K562 (cell line): ENCODE measurements at regions not wholly inside any gene's neighbourhood (a gene's known extent, or its start where the extent isn't known, plus 50 kb on each side); places are given as distances from the start of the nearest gene placed in this dataset.

Experiments used
- ATAC-seq: fragments of 200-7000 bp; cut with Tn5 transposase; 3 replicates; pipeline ENCODE4 v1.9.1; 2020; ENCODE audit warnings: moderate library complexity
- BruUV-seq: library from RNA; stranded (reverse); fragments of 400-500 nt; replicated peaks from 2 replicates; lab custom pipeline; 2021; lab: Mats Ljungman, UMichigan
- CTCF ChIA-PET: fragments of 300-600 bp; formaldehyde crosslinking; extraction: SDS; loops from one replicate; lab custom pipeline; 2021; ENCODE audit warnings: low intra/inter-chr PET ratio; lab: Yijun Ruan, JAX
- POLR2A ChIA-PET: fragments of 300-600, 350-650 bp; sonication (Branson Sonifier 250); formaldehyde crosslinking; extraction: SDS; loops from one replicate; lab custom pipeline; 2021; ENCODE audit warnings: antibody characterized with exemption, inconsistent platforms; lab: Yijun Ruan, JAX
- DNase-seq, 4 experiments: peaks; one replicate each; pipeline versions ENCODE4 v3.0.0 to v3.0.0-alpha.2; 2011 to 2018; ENCODE audit warnings: low spot score in 3 of 4, mixed read lengths in 3 of 4; ENCODE audit errors: extremely low read depth in 1 of 4
- FAIRE-seq: peaks from 2 replicates; lab custom pipeline; 2011; peaks lifted over from hg19 to GRCh38; lab: Jason Lieb, UNC
- H2AFZ ChIP-seq: 2 replicates; pipeline ENCODE4 v1.6.0; 2011; ENCODE audit warnings: low read depth, low read length, control low read depth, inconsistent platforms
- H3K27ac ChIP-seq: fragments of 200-600 bp; 3 replicates; pipeline ENCODE4 v1.8.0; 2011; ENCODE audit warnings: low read depth, mild to moderate bottlenecking, control low read depth, inconsistent platforms, low read length, moderate library complexity, mixed read lengths; ENCODE audit errors: extremely low read depth
- H3K27me3 ChIP-seq, 2 experiments: fragments of 300-600 bp in 1 of 2; 2 replicates in 1 of 2; 3 replicates in 1 of 2; pipeline versions ENCODE4 v1.6.0 to v1.8.0; 2011; ENCODE audit warnings: inconsistent platforms in 2 of 2, low read length in 2 of 2, mild to moderate bottlenecking in 1 of 2, mixed read lengths in 1 of 2, moderate library complexity in 1 of 2; ENCODE audit not compliant: control insufficient read depth in 2 of 2, insufficient read depth in 2 of 2
- H3K36me3 ChIP-seq: fragments of 300-600 bp; 3 replicates; pipeline ENCODE4 v1.8.0; 2011; ENCODE audit warnings: mild to moderate bottlenecking, low read length, inconsistent platforms; ENCODE audit not compliant: control insufficient read depth, insufficient read depth
- H3K4me1 ChIP-seq, 2 experiments: fragments of 200-600 bp in 1 of 2; replicated peaks in 1 of 2; 2 replicates in 1 of 2; 3 replicates in 1 of 2; pipeline versions ENCODE4 v1.5.1 to v1.8.0; 2011; ENCODE audit warnings: inconsistent platforms in 2 of 2, low read length in 2 of 2, mild to moderate bottlenecking in 1 of 2, mixed read lengths in 1 of 2, moderate library complexity in 1 of 2; ENCODE audit not compliant: control insufficient read depth in 2 of 2, insufficient read depth in 2 of 2
- H3K4me2 ChIP-seq: 2 replicates; pipeline ENCODE4 v1.6.1; 2011; ENCODE audit warnings: low read length, control low read depth, inconsistent platforms, mixed read lengths; ENCODE audit not compliant: insufficient read depth
- H3K4me3 ChIP-seq: fragments of 200-600 bp; sonication (generic), shearing (Covaris generic); 2 replicates; pipeline ENCODE4 v1.5.1; 2016; ENCODE audit warnings: control low read depth, inconsistent platforms
- H3K79me2 ChIP-seq: fragments of 200-600 bp; 3 replicates; pipeline ENCODE4 v1.8.0; 2011; ENCODE audit warnings: low read length, inconsistent platforms; ENCODE audit not compliant: control insufficient read depth, insufficient read depth
- H3K9ac ChIP-seq, 2 experiments: 2 replicates each; pipeline versions ENCODE4 v1.6.0 to v1.6.1; 2011; ENCODE audit warnings: low read depth in 2 of 2, low read length in 2 of 2, control low read depth in 1 of 2, inconsistent platforms in 1 of 2, mild to moderate bottlenecking in 1 of 2, mixed read lengths in 1 of 2; ENCODE audit not compliant: insufficient read depth in 1 of 2
- H3K9me1 ChIP-seq: one replicate; pipeline ENCODE4 v1.6.0; 2011; ENCODE audit warnings: inconsistent platforms, mild to moderate bottlenecking, low read length, moderate library complexity; ENCODE audit not compliant: control insufficient read depth, insufficient read depth
- H3K9me3 ChIP-seq: replicated peaks from 2 replicates; pipeline ENCODE4 v1.5.1; 2011; ENCODE audit warnings: low read depth, low read length, inconsistent platforms; ENCODE audit not compliant: control insufficient read depth, insufficient read depth
- H4K20me1 ChIP-seq: replicated peaks from 2 replicates; pipeline ENCODE4 v1.6.1; 2011; ENCODE audit warnings: low read length, inconsistent platforms, mixed read lengths; ENCODE audit not compliant: control insufficient read depth, insufficient read depth
- BCOR ChIP-seq: fragments of 450-650 bp; IDR thresholded peaks from 2 replicates; pipeline ENCODE4 v1.6.1; 2016
- ESRRB ChIP-seq: fragments of 250-450 bp; sonication (Bioruptor Pico); IDR thresholded peaks from 2 replicates; pipeline ENCODE4 v1.5.0; 2020; ENCODE audit warnings: mild to moderate bottlenecking, moderate library complexity, borderline replicate concordance
- FOSL1 ChIP-seq: fragments of 200-800 bp; sonication (Bioruptor generic); conservative IDR thresholded peaks from 2 replicates; pipeline ENCODE4 v1.6.1; 2016; ENCODE audit warnings: missing genetic modification characterization, missing compliant biosample characterization
- GATA2 ChIP-seq: sonication (generic); formaldehyde crosslinking; IDR thresholded peaks from 2 replicates; pipeline ENCODE4 v1.4.0; 2020; ENCODE audit warnings: mild to moderate bottlenecking, missing genetic modification reagents
- HDAC1 ChIP-seq, 2 experiments: fragments of 450-650 bp; IDR thresholded peaks; 2 replicates each; pipeline ENCODE4 v1.6.1; 2016 to 2017; ENCODE audit warnings: inconsistent platforms in 1 of 2, mild to moderate bottlenecking in 1 of 2, moderate library complexity in 1 of 2
- NEUROD1 ChIP-seq: fragments of 150-350 bp; IDR thresholded peaks from 2 replicates; pipeline ENCODE4 v1.6.1; 2014; ENCODE audit warnings: borderline replicate concordance, low read length, low read depth; ENCODE audit not compliant: partially characterized antibody
- NFRKB ChIP-seq: fragments of 450-650 bp; IDR thresholded peaks from 2 replicates; pipeline ENCODE4 v1.6.1; 2016; ENCODE audit warnings: low read depth
- PYGO2 ChIP-seq: fragments of 450-650 bp; IDR thresholded peaks from 2 replicates; pipeline ENCODE4 v1.6.1; 2016; ENCODE audit warnings: mild to moderate bottlenecking, missing genetic modification characterization, moderate library complexity, missing compliant biosample characterization
- RFX7 ChIP-seq: fragments of 250-450 bp; sonication (Bioruptor Pico); IDR thresholded peaks from 2 replicates; pipeline ENCODE4 v1.5.1; 2021; ENCODE audit warnings: mild to moderate bottlenecking
- SMARCA5 ChIP-seq: fragments of 450-650 bp; IDR thresholded peaks from 2 replicates; pipeline ENCODE4 v1.6.1; 2016
- SRSF9 ChIP-seq: fragments of 200-400 bp; formaldehyde crosslinking; IDR thresholded peaks from 2 replicates; pipeline ENCODE4 v1.6.1; 2017; ENCODE audit warnings: low read depth, low read length, borderline replicate concordance
- ZEB2 ChIP-seq: fragments of 450-650 bp; IDR thresholded peaks from 2 replicates; pipeline ENCODE4 v1.6.1; 2016
- WGBS: fragments of 100-300 bp; shearing (Covaris generic); methylation state at CpG from one replicate; pipeline ENCODE4 v1.1.6; 2016; ENCODE audit warnings: low coverage, mixed read lengths; ENCODE audit not compliant: insufficient coverage; ENCODE audit errors: missing lambda C conversion rate; 5-methylcytosine and 5-hydroxymethylcytosine counted together
- in situ Hi-C: fragments of 300-500 bp; cut with MboI; formaldehyde crosslinking; loops from 4 replicates; pipeline ENCODE4 v1.15.0; 2018; ENCODE audit warnings: inconsistent platforms, mixed read lengths
- intact Hi-C: fragments of 100-400 bp; cut with micrococcal nuclease; formaldehyde crosslinking; loops from 2 replicates; pipeline ENCODE4 v1.14.2; 2022
- TF ChIP-seq, protein P1 (sequence below): sonication (generic); formaldehyde crosslinking; IDR thresholded peaks from 2 replicates; pipeline ENCODE4 v1.9.0; 2022; ENCODE audit warnings: mild to moderate bottlenecking, missing genetic modification reagents
- TF ChIP-seq, protein P2 (sequence below): sonication (generic); formaldehyde crosslinking; IDR thresholded peaks from 2 replicates; pipeline ENCODE4 v1.8.0; 2023; ENCODE audit warnings: missing genetic modification reagents, mild to moderate bottlenecking, borderline replicate concordance
- TF ChIP-seq, protein P3 (sequence below): IDR thresholded peaks from 2 replicates; pipeline ENCODE4 v1.6.1; 2011; ENCODE audit not compliant: insufficient read length; ENCODE audit errors: extremely low read depth
- TF ChIP-seq, protein P4 (sequence below): IDR thresholded peaks from 2 replicates; pipeline ENCODE4 v1.6.1; 2016; ENCODE audit warnings: missing genetic modification characterization, missing compliant biosample characterization

DNA sequence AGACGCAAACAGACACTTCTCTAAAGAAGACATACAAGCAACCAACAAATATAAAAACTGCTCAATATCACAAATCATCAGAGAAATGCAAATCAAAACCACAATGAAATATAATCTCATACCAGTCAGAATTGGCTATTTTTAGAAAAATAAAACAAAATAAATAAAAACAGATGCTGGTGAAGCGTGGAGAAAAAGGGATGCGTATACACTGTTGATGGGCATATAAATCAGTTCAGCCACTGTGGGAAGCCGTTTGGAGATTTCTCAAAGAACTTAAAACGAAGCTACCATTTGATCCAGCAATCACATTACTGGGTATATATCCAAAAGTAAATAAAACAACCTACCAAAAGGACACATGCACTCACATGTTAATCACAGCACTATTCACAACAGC lies 206.2 kb downstream of the HNMT start (continued):
- TF ChIP-seq NEUROD1 (no peak), ESRRB (CRISPR knock-in tag) (no peak), NFRKB (no peak), GATA2 (CRISPR knock-in tag) (no peak), BCOR (no peak)

DNA sequence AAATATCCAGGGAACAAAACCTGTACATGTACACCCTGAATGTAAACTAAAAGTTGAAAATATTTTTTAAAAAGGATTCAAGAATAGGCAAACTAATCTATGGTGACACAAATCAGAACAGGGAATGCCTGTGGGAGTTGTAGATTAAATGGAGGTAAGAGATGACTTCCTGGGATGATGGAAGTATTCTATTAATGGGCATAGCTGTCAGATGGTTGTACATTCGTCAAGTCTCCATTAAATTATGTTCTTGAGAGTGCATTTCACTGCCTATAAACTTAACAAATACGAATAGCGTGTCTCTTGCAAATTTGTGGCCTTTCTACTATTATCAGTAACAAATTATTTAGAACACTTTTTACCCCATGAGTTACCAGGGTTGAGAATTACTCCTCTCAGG lies 207.0 kb downstream of the HNMT start:
- Histone ChIP-seq H3K9me3 (no peaks in the 10 kb centered on the region), H3K36me3 (no peaks in the 10 kb centered on the region), H3K27me3 (no peaks in the 10 kb centered on the region), H4K20me1 (no peaks in the 10 kb centered on the region), H3K9me1 (no peaks in the 10 kb centered on the region), H3K27ac (no peak overlapping the region), H3K4me1 (no peaks in the 10 kb centered on the region), H3K4me3 (no peak overlapping the region), H3K79me2 (no peaks in the 10 kb centered on the region), H2AFZ (no peak overlapping the region), H3K9ac (no peak overlapping the region), H3K4me2 (no peak overlapping the region)
- intact Hi-C loops (no loop called here), in situ Hi-C loops (no loop called here)
- no peak for DNase-seq
- ATAC-seq: no peak
- CTCF ChIA-PET: no interaction called here
- POLR2A ChIA-PET: no interaction called here
- no TSS peak for BruUV-seq
- no peak for FAIRE-seq
- WGBS: 0% methylated on average over 3 of the region's 3 CpGs
- TF ChIP-seq, protein P1, sequence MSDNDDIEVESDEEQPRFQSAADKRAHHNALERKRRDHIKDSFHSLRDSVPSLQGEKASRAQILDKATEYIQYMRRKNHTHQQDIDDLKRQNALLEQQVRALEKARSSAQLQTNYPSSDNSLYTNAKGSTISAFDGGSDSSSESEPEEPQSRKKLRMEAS (CRISPR knock-in tag): no peak
- no peak for TF ChIP-seq ZEB2
- TF ChIP-seq, protein P2, sequence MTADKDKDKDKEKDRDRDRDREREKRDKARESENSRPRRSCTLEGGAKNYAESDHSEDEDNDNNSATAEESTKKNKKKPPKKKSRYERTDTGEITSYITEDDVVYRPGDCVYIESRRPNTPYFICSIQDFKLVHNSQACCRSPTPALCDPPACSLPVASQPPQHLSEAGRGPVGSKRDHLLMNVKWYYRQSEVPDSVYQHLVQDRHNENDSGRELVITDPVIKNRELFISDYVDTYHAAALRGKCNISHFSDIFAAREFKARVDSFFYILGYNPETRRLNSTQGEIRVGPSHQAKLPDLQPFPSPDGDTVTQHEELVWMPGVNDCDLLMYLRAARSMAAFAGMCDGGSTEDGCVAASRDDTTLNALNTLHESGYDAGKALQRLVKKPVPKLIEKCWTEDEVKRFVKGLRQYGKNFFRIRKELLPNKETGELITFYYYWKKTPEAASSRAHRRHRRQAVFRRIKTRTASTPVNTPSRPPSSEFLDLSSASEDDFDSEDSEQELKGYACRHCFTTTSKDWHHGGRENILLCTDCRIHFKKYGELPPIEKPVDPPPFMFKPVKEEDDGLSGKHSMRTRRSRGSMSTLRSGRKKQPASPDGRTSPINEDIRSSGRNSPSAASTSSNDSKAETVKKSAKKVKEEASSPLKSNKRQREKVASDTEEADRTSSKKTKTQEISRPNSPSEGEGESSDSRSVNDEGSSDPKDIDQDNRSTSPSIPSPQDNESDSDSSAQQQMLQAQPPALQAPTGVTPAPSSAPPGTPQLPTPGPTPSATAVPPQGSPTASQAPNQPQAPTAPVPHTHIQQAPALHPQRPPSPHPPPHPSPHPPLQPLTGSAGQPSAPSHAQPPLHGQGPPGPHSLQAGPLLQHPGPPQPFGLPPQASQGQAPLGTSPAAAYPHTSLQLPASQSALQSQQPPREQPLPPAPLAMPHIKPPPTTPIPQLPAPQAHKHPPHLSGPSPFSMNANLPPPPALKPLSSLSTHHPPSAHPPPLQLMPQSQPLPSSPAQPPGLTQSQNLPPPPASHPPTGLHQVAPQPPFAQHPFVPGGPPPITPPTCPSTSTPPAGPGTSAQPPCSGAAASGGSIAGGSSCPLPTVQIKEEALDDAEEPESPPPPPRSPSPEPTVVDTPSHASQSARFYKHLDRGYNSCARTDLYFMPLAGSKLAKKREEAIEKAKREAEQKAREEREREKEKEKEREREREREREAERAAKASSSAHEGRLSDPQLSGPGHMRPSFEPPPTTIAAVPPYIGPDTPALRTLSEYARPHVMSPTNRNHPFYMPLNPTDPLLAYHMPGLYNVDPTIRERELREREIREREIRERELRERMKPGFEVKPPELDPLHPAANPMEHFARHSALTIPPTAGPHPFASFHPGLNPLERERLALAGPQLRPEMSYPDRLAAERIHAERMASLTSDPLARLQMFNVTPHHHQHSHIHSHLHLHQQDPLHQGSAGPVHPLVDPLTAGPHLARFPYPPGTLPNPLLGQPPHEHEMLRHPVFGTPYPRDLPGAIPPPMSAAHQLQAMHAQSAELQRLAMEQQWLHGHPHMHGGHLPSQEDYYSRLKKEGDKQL (CRISPR knock-in tag): no peak
- TF ChIP-seq, protein P3, sequence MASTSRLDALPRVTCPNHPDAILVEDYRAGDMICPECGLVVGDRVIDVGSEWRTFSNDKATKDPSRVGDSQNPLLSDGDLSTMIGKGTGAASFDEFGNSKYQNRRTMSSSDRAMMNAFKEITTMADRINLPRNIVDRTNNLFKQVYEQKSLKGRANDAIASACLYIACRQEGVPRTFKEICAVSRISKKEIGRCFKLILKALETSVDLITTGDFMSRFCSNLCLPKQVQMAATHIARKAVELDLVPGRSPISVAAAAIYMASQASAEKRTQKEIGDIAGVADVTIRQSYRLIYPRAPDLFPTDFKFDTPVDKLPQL: no peak
- no peak for TF ChIP-seq RFX7 (CRISPR knock-in tag)
- TF ChIP-seq HDAC1 (IDR thresholded peaks at IDR 0.05): no peak
- no peak for TF ChIP-seq SRSF9
- no peak for TF ChIP-seq SMARCA5
- TF ChIP-seq, protein P4, sequence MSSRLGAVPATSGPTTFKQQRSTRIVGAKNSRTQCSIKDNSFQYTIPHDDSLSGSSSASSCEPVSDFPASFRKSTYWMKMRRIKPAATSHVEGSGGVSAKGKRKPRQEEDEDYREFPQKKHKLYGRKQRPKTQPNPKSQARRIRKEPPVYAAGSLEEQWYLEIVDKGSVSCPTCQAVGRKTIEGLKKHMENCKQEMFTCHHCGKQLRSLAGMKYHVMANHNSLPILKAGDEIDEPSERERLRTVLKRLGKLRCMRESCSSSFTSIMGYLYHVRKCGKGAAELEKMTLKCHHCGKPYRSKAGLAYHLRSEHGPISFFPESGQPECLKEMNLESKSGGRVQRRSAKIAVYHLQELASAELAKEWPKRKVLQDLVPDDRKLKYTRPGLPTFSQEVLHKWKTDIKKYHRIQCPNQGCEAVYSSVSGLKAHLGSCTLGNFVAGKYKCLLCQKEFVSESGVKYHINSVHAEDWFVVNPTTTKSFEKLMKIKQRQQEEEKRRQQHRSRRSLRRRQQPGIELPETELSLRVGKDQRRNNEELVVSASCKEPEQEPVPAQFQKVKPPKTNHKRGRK (tag): no peak
- no peak for TF ChIP-seq FOSL1 (tag)
- no peak for TF ChIP-seq PYGO2 (tag)
